TTC549 (cell line): ENCODE measurements at regions not wholly inside any gene's neighbourhood (a gene's known extent, or its start where the extent isn't known, plus 50 kb on each side); places are given as distances from the start of the nearest gene placed in this dataset.

Experiments used
- FAIRE-seq: peaks from 2 replicates; lab custom pipeline; 2012; peaks lifted over from hg19 to GRCh38; lab: Jason Lieb, UNC

DNA sequence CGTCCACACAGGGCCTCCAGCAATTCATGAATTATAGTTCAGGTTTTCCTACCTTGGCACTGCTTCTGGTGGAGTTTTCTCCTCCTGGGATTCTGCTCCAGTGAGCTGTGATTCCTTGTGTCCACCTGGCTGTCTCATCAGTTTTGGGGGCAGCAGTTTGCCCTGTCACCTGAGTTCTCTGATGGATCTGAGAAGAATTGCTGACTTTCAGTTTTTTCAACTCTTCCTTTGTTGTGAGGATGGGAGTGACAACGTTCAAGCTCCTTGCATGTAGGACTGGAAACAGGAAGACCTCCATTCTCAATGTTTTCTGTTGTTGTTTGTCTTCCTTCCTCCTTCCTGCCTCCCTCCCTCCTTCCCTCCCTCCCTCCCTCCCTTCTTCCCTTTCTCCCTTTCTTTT lies 359.0 kb downstream of the TSN start:
- no peak for FAIRE-seq

DNA sequence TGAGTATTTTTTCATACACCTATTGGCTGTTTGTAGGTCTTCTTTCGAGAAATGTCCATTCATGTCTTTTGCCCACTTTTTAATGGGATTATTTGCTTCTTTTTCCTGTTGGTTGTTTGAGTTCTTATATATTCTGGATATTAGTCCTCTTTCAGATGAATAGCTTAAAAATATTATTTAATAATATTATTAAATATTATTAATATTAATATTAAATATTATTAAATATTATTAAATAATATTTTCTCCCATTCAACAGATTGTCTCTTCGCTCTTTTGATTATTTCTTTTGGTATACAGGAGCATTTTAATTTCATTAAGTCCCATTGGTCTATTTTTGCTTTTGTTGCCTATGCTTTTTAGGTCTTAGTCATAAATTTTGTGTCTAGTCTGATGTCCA lies 361.9 kb downstream of the TSN start:
- peak; percentile 56 for FAIRE-seq

- no peak for FAIRE-seq
Observed at GRCh38 chr2:122129399-122129798, 373.9 kb downstream of the TSN start.

DNA sequence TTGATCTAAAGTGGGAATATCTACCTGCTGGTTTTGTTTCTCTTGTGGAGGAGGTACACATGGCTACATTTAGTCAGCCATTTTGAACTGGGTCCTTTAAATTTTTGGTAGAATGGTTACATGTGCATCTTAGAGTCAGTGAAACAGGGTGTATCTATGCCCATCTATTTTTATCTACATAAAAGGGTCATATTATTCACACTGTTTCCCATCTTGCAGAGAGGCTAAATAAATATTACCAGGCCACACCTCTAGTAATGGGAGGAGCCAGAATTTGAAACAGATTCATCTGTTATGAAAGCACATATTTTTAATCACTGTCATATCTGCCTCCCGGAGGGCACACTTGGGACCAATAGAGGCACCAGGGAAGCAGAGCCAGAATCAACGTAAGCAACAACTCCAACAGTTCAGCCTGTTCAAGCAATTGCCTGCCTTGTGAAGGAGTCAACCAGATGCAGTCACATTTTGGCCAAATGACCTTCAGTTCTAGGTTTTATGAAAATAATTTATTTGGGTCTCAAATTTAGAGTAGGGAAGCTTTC lies 376.8 kb downstream of the TSN start:
- FAIRE-seq: no peak

GRCh38 chr2:122135021-122135937 lies 379.8 kb downstream of the TSN start:
- no peak for FAIRE-seq

- no peak for FAIRE-seq
Observed at GRCh38 chr2:122136056-122136455, 380.6 kb downstream of the TSN start.

- FAIRE-seq: no peak
Observed at GRCh38 chr2:122138561-122138960, 383.1 kb downstream of the TSN start.

- no peak for FAIRE-seq
Observed at GRCh38 chr2:122139739-122140420, 384.4 kb downstream of the TSN start.

- no peak for FAIRE-seq
Observed at GRCh38 chr2:122144884-122145283, 389.4 kb downstream of the TSN start.

DNA sequence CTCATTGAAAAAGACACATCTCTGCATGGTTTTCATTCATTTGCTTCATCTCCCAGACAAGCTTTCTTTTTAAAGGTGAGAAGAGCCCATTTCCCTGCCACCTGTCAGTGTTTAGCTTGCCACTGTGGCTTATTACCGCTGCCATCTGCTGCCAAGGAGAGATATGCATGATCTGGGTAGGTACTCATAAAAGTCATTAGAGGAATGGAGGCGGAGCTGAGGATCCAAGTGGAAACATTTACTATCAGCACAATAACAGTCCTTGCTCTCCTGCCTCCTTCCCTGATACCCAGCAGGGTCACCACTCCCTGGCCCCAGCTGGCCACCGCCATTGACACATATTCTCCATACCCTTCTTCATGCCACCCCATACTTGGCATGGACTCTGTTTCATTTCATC lies 390.4 kb downstream of the TSN start:
- FAIRE-seq: no peak

DNA sequence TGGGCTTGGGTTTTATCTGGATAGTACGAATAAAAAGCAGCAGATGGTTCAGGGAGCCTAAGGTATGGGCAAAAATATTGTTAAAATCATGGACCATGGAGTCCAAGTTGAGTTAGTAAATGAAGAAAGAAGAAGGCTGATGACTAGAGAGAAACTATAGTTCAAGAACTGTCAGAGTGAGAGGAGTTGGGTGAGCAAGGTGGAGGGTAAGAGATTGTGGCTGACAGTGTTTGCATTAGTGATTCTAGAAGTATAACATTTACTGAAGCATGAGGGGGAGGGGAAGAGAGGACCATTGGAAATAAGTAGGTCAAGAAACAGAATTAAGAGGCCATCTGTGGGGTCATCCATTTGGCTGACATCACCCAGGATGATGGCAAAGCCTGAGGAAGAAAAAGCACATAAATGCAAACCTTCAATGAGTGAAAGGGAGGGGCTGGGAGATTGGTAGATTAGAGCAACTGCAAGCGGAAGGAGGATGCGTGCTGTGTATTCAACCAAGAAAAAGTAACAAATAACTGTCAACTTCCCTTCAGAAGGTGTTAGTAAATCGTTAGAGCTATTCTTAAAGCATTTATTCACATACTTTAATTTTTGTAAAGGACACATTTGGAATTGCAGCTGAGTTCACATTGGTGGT lies 392.8 kb downstream of the TSN start:
- no peak for FAIRE-seq

DNA sequence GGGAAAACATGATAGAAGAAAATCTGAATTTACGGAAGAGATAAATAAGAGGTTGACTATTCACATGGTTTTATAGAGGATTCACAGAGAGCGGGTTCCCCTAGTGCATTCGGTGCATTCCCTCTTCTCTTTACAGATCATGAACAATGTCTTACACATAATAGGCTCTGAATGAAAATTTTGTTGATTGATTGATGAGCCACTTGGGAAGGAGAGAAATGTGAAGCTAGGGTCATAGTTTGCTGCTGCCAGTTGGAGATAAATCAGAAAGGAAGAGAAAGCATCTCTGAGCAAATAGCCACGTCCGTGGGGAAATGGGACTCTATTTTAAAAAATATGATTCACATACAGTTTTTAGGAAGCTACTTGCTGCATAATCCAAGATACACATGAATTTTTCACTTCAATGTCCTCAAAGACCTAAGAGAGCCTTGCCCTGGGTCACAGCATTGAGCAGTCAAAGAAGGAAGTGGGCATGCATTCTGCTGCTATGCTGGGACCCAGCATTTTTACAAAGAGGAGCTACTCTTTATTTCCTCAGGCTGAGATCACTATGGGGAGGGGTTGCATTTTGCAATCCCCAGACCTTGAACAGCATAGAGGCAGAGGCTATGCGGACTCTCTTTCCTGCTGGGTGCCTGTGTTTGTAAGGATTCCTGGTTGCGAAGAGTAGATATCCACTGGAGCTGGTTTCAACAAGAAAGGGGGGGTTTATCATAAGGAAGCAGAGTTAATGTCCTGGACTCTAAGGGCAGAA lies 395.3 kb downstream of the TSN start:
- no peak for FAIRE-seq

DNA sequence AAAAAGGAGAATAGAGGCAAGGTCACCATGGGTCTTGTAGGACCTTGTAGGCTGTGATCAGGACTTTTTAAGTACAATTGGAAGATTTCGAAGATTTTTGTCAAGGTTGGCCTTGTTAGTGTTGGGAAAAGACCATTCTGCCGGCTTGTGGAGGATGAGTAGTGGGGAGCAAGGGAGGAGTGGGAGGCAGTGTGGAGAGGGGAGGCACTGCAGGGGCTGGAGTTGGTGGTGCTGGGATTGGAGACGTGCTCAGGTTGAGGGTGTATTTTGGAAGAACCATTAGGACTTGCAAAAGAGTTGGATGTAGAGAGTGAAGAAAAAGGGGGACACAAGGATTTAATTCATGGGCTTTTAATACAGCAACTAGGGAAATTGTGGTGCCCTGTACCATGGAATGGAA lies 397.1 kb downstream of the TSN start:
- no peak for FAIRE-seq

DNA sequence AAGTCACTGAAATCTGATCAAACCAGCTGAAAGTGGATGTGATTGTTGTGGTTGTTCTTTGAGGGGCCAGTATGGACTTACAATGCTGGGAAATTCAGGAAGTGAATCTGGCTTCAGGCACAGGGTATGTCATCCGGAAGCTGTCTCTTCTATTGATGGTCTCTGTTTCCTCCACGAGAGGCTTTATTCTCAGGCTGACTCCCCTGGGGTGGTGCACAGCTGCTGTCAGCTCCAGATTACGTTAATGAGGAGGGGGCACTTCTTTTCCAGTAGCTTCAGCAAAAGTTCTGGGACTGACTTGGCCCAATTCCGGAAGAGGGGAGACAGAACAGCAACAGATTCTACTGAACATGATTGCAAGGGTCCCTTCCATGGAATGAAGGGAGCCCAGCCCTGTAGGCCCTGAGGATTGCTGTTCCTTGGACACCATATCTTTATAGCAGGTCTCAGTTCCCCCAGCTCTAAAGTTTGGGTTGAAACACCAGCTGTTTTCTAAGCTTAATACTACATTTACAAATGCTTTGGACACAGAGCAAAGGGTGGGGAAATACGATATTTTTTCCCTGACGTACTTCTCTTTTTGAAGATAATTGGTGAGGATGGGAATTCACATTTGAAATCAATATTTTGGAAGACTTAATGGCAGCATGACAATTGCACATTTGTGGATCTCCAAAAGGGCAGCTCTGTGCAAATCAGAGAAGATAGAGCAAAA lies 400.9 kb downstream of the TSN start:
- FAIRE-seq: no peak

DNA sequence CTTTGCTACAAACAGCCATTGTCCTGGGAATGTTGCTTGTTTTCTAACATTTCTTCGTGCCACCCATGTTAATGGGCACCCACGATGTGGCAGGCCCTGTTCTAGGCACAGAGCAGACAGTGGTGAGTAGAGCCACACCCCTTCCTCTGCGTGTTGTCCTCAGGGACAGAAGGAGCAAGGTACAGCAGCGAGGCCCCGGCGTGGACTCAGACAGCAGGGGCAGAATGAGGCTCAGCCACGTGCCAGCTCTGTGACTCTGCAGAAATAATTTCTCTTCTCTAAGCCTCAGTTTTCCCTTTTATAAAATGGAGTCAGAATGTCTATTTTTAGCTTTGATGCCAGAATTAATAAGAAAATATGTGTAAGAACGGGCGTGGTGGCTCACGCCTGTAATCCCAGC lies 401.7 kb downstream of the TSN start:
- FAIRE-seq: no peak

- no peak for FAIRE-seq
Observed at GRCh38 chr2:122163617-122164016, 408.2 kb downstream of the TSN start.

DNA sequence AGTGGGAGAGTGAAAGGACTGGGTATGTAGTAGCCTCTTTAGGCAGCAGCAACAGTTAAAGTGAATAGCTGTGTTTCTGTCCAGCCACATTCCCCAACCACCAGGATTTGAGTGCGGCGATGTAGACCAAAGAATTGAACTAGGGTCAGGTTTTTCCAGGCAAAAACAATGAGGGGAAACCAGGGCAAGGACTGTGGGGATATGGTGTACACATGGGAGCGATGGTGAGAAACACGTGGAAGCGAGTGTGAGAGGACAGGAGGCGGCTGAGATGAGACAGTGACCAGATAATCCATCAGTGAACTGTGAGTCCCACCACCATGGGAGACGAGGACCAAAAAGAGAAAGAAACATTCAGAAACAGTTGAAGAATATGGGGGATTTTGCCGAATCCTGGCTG lies 409.5 kb downstream of the TSN start:
- no peak for FAIRE-seq

GRCh38 chr2:122166820-122167219 lies 411.4 kb downstream of the TSN start:
- no peak for FAIRE-seq

DNA sequence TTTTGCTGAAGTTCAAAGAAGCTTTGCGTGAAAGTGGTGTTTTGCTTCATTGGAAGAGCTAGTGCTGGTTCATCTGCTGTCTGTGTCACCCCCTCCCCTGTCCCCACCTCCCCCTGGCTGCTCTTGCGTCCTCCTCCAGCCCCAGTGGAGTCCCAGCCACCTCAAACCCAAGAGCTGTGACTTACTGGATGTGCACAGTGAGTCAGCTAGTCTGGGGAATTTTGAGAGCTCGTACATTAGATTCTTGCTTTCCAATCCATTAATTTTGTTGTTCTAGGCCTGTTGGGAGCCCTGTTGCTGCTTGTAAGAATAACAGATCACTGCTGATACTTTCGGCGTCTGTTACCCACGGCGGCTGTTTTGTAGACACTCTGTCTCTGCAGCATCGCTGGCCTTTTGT lies 412.1 kb downstream of the TSN start:
- FAIRE-seq: no peak

GRCh38 chr2:122168799-122169198 lies 413.3 kb downstream of the TSN start:
- FAIRE-seq: no peak

- no peak for FAIRE-seq
Observed at GRCh38 chr2:122172812-122173211, 417.4 kb downstream of the TSN start.

DNA sequence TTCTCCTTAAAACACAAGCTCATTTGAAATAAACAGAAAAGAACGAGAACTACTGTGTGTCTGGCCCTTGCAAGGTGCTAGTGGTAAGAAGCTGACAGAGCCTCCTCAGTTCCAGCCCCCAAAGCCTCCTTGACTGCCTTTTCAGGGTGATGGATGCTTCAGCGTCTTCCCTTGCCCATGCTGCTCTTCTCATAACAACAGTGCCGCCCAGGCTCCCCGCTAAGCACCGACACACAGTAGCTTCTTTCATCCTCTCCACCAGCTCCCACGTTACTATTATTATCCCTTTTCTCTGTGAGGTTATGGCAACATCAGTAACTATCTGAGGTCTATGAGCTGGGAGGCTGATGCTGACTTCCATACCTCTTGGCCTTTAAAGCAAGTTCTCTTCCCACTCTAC lies 418.6 kb downstream of the TSN start:
- FAIRE-seq: no peak
